HG03565 (cell line): ENCODE measurements at regions not wholly inside any gene's neighbourhood (a gene's known extent, or its start where the extent isn't known, plus 50 kb on each side); places are given as distances from the start of the nearest gene placed in this dataset.
A peak's percentile ranks its signal among the peaks of the same experiment; 100 is the strongest.
"Not testable (repeated sequence)": the region's sequence is repeated elsewhere in the genome, so short reads cannot be mapped to it uniquely, and the experiment has no call there.

Experiments used
- ATAC-seq: cut with Tn5 transposase; IDR thresholded peaks from one replicate; pipeline ENCODE4 v1.9.1; 2021; ENCODE audit warnings: mild to moderate bottlenecking, moderate library complexity; ENCODE audit not compliant: unreplicated experiment

DNA sequence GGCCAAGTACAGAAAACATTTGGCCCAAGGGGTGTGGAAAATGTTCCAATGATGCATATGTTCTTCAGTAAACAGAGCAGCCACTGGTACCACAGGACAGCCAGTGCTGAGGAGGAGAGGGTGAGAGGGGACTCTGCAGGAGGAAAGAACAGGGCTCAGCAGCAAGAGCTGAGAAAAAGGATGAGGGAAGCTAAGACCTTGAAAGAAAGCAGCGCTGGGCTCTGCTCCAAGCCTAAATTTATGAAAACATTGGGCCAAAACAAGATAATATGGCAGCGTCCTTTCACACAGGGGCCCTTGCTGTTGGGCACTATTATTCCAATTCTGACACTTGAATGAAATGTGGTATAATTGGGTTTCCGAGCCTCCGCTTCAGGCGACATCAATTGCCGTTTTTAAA lies 939.0 kb upstream of the FANCL start:
- ATAC-seq, result no peak

DNA sequence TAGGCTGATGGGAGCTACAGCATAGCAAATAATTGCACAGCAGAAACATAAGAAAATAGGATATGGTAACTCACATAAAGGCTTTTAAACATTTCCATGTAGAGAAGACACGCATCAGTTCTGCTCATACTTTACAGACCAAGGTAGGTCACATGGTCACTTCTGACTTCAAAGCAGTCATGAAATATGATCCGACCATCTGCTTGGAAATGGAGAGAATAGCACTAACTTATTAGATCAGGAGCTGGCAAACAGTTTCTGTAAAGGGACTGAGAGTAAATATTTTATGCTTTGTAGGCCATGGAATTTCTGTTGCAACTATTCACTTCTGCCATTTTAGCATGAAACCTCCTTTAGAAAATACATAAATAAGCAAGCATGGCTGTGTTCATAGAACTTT lies 936.6 kb upstream of the FANCL start:
- no peak for ATAC-seq

DNA sequence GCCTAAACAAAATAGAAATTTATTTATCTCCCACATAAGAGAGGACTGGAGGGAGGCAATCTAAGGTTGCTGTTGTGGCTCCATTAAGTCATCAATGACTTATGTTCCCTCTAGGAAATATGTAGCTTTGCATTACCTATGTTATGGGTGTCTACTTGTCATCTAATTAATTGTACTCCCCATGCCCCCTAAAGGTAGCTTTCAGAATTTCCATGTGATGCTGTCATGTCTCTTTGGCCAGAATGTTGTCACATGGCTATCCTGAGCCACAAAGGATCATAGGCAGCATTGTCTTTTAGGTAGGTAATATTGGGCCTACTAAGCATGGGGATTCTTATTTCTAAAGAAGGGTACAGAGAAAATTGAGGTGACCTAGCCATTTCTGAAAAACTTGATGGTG lies 935.6 kb upstream of the FANCL start:
- no peak for ATAC-seq

DNA sequence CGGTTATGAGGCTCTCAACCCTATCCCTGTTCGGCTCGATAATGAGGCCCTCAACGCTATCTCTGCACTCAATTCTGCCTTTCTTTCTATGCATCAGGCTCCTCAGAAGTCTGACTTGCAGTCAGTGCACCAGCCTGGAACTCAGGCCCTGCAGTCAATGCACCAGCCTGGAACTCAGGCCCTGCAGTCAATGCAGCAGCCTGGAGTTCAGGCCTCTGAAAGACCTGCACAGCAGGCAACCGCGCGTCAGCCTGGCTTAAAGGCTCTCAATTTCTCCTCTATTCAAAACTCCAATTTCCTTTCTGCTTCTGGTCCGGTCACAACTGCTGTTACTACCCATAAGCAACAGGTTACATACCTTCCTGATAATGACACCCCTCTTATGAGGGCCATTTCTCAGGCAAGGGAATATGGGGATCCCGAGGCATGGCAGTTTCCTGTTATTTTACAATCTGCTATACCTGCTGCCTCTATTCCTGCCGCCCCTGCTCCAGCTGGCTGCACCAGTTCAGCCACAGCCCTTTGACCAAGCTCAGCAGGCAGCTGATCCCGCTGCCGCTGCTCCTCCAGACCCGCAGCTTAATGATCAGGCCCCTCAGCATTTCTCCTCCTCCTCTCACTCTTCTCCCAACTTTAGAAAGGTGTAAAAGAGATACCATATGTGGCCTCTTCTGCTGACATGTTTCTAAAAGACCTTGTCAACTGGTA lies 933.6 kb upstream of the FANCL start:
- ATAC-seq, result no peak

DNA sequence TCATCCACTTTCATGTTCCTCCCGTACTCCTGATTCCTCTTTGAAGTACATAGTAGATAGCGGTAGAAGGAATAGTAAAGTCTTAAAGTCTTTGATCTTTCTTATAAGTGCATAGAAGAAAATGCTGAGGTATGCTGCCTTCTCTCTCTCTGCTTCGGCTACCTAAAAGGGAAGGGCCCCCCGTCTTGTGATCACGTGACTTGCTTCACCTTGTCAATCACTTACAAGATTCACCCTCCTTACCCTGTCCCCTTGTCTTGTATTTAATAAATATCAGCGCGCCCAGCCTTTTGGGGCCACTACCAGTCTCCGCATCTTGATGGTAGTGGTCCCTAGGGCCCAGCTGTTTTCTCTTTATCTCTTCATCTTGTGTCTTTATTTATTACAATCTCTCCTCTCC lies 932.2 kb upstream of the FANCL start:
- no peak for ATAC-seq

DNA sequence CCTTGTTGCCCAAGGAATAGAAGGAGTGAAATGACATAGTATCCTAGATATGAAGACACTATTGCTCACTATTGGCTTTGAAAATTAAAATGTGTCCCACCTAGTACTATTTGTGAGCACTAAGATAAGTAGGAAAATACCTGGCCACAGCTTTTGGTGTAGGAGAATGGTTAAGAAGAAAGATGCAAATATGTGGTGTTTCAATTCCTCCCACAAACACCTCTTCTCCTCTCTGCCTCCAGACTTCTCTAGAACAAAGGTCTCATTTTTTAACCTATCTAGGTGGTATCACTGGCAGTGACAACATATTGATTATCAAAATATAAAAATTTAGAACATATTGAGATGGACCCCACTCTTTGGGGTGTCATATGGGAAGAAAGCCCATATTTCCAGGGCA lies 929.9 kb upstream of the FANCL start:
- peak; percentile 66 for ATAC-seq

DNA sequence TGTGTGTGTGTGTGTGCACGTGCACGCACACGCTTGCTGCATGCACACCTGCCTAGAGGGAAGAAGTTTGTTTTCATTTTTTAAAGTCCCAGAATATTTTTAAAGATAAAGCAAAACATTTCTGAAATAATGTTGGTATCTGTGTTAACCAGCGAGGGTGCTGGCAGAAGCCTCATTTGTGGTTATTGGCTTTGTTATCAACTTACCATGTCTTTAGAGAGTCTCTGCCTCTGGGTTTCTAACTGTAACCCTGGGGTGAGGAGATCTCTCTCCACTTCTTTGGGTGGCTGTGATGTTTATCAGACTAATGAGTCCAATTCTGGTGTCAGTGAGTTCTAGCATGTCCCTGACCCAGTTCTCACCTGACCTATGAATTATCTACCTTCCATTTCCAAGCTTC lies 927.6 kb upstream of the FANCL start:
- ATAC-seq, result no peak

DNA sequence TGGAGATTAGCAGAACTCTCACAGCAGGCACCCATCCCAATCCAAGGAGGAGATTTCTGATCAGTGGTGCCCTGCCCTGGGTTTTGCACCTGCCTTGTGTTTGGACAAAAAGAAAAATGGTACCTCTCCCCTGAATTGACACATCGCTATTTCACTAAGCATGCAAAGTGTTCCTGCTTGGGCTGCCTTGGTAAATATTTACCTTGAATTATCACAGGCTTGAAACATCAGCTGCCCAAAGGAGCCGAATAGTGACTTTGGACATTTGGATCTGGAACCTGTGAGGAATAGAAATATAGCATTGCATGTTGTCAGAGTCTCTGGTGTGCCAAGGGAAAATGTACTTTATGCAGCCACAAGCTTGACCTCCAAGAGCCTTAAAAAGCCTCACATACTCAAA lies 926.4 kb upstream of the FANCL start:
- no peak for ATAC-seq

DNA sequence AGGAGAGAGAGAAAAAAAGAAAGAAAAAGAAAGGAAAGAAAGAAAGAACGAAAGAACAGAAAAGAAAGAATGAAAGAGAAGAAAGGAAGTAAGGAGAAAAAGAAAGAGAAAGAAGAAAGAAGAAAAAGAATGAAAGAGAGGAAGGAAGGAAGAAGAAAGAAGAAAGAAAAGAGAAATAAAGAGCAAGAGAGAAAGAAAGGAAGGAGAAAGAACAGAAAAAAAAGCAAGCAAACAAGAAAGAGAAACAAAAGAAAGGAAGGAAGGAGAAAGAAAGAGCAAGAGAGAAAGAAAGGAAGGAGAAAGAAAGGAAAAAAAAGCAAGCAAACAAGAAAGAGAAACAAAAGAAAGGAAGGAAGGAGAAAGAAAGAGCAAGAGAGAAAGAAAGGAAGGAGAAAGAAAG lies 916.8 kb upstream of the FANCL start:
- not testable (repeated sequence) for ATAC-seq

DNA sequence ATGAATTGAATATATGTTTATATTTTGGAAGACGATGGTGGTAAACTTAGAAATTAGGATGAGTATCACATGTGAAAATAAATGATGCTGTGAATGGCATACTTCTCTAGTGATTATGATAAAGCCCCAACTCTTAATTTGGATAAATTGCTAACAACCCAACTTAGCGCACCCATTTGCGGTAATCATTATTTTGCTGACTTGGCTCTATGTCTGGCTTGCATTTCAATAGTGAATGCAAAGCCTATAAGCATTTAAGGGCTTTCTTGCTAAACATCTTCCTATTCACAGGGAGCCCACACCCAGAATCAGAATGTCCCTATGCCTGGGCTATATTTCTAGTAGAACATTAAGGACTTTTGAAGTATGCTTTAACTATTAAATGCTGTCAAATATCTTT lies 910.7 kb upstream of the FANCL start:
- ATAC-seq, result no peak

DNA sequence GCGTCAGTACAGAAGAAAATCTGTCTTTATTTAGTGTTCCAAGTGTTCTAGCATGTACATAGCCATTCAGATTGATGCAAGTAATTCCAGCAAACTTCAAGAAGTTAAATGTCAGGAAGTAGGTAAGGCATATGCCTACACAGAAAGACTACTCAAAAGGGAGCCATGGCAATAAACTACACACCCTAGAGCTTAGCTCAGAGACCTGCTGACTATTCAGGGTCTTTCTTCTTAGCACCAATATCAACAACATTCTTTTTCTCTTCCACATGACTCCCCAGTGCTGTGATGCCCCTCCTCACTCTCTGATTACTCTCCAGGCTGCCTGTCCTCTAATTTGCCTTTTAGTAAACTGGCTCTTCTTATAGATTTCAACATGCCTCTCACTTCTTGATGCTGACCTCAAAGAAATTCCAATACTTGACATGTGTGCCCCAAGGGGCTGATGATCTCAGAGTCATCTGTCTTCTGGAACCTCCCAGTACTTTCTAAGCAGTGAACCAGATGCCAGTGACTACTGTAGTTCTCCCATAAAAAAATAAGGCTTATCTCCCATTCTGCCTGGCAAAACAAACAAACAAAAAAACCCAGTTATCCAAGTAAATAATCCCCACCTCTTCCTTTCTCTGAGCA lies 909.2 kb upstream of the FANCL start:
- no peak for ATAC-seq

DNA sequence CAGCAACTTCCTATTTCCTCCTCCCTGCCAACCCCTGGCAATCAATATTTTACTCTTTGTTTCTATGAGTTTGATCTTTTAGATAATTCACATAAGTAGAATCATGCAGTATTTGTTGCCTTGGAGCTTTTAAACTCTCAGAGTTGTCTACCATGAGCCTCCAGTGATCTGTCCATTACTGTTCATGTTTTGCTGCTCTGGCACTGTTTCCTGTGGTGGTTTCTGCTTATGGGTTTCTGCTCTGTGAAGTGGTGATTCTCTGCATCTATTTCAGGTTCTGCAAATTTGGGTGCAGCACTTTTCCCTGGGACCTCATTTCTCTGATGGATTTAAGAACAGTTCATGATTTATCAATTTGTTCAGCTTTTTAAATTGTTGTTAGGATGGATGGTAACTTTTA lies 908.1 kb upstream of the FANCL start:
- no peak for ATAC-seq

DNA sequence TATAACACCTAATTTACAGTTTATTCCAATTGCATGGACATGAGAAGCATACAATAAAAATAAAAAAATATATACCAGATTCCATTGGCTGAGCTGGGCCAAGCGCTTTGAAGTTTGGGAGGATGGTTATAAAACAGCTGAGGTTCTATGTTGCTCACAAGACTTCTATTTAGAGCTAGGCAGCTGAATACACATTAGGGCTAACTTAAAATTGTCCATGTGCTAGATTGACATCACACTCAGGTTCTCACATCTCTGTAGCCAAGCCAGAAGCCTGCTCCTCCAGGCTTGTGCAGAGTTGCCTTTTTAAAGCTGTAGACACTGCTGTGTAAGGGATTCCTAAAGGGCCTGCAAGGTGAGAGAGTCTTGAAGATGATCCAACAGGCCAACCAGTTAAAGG lies 871.1 kb upstream of the FANCL start:
- ATAC-seq, result no peak

DNA sequence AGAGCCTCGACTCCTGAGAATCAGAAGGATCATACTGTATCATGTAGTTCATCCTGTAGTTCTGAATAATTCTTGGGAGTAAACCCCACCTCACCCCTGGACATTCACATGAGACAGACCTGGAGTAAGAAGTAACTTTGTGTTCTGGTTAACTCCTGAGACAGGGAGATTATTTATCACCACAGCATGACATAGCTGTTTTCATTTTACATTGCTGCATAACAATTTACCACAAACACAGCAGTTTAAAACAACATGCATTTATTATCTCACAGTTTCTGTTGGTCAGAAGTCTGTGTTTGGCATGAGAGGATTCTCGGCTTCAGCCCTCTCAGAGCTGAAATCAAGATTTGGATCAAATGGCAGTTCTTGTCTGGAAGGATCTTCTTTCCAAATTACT lies 855.8 kb upstream of the FANCL start:
- ATAC-seq, result no peak

DNA sequence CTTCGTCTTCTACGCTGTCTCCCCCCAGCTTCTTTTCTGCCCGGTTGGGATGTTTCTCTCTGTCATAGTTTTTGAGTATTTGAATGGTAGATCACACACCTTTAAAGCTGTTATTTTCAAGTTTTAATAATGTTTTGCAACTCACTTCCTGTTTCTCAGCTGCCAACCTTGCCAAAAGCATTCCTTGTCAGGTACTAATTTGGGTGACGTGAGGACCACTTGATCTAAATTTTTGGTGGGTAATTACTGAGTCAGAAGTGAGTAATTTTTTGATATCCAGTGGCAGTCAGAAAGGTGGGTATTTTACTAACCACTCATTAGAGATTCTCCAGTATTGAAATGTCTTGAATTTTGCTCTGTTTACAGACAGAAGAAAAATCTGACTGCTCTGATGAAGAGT lies 852.4 kb upstream of the FANCL start:
- ATAC-seq, result no peak

DNA sequence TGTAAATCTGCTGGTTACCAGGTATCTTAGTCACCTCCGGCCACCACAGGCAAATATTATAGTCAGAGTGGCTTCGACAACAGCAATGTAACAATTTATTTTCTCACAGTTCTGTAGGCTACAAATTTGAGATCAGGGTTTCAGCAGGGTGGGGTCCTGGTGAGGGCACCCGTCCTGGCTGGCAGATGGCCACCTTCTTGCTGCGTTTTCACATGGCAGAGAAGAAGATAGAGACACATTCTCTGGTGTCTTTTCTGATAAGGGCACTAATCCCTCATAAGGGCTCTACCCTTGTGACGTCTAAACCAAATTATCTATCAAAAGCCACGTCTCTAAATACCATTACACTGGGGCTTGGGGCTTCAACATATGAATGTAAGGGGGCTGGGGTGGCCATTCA lies 843.2 kb upstream of the FANCL start:
- no peak for ATAC-seq

DNA sequence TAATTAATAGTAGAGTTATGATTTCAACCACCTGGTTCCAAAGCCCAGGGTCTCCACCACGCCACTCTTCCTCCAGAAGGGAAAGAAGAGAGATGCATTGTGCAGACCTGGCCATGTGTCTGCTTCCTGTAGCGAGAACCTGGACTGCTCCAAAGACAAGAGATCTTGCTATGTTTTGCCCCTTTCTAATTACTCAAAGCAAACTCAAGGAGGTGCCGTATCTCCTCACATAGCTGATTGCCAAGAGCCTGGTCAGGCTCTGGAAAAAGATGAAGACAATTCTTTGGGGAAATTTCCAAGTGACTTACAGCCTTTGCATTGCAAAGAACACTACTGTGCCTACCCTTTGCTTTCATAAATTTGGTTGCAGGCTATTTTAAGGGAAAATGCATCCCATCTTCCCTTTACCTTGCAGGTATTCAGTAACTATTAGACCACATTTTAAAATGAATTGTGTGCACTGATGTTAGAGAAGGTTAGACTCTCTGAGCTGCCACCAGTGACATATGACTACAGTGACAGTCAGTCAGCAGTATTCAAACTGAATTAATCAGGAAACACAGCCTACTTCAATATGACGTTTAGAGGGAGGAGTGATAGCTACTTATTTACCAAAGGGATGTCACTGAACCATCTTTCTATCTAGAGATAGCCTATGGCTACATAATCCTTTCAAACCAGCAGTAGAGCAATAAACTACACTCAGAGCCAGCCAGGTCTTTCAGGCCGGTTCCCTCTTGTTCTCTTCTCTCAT lies 842.1 kb upstream of the FANCL start:
- ATAC-seq, result no peak

DNA sequence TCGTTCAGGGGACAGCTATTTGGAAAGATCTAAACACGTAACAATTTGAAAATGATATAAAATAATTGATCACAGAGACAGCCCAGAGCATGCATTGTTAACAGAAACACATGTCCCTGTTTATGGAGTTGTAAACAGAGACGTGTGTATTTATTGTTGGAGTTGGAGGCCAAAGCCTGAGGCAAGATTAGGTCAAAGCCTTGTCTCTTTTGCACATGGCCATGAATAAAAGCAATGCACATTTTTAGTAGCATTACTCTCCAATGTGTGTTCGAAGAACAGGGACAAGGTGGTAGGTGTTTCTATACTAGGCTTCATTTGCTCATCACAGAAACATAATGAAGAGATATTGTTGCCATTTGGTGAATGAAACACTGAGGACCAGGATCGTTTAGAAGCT lies 841.5 kb upstream of the FANCL start:
- no peak for ATAC-seq

DNA sequence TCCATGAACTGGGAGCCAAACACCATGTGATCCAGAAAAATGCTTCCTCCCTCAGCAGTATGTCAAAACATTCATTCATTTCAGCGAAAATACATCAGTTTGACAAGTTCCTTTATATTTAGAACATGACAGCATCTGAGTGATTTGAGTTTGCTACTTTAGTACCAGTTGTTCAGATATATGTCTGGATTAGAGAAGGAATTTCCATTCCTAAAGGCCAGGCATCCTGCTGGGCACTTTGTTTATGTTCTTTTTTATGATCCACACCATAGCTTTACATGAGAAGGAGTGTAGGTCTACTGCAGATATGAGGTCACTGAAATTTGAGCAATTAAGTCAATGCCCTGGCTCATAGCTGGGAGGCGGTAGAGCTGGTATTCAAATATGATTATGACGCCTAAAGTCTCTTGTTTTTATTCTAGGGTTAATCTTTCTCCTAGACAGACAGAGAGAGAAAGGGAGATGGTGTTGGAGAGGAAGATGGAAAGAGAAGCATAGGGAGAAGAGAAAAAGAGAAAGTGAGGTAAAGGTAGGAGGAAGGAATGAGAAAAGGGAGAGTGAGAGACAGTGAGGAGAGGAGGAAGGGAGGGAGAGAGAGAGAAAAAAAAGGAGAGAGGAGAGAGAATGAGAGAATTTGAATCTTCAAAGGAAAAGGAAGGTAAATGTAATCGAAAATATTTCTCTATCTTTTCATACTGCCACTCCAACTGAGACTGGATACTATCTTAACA lies 839.5 kb upstream of the FANCL start:
- no peak for ATAC-seq

DNA sequence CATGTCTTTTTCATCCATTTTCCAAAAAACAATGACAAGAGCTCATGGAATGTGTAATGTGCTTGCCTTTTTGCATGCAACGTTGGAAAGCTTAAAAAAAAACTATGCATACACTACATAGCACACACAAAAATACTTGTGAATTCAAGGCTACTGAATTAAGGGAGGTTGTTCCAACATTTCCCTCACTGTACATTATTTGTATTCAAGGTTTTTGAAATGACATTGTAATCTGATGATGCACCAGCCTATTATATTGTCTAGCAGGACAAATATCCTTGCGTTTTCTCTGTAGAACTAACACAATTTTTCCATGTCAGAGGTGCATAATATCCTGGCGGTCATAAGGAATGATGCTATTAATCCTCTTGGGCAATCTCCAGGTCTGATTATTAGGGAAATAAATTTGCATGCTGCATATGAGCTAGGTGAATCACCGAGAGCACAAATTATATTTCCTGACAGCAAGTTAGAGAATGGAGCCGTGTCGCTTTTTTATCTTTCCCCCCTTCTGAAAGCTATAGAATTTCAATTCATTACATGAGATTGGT lies 836.9 kb upstream of the FANCL start:
- no peak for ATAC-seq

DNA sequence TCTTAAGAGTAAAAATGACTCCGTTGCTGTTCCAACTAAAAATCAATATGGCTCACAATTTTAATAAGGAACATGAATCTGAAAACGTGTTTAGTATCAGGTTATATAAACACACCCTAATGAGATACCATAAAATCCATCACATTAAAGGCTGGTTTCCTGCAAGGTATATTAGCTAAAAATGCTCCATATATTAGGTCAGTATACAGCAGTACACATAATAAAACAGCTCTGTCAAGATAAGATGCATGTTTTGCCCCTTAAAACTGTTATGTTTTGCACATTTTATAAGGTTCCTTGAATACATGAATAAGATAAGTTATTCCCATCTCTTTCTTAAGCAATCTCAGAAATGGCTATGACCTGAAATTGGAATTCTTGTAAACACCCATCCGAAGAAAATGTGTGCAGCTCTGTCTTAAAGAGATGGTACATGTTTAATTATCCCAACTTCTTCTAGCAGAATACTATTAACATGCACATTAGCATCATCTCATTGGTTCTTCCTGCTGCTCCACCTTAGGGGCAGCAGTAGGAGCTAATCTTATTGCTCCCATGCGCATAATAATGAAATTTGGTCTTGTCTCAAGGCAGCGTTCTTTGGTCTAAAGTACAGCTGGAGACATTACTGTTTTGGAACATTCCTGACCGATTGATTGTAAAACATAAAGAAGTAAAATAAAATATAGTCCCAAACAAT lies 836.1 kb upstream of the FANCL start:
- ATAC-seq, result no peak
